ENCODE measurements at regions not wholly inside any gene's neighbourhood (a gene's known extent, or its start where the extent isn't known, plus 50 kb on each side); places are given as distances from the start of the nearest gene placed in this dataset.
"Not testable (repeated sequence)": the region's sequence is repeated elsewhere in the genome, so short reads cannot be mapped to it uniquely, and the experiment has no call there.

- DNase-seq (ENCODE audit: low read depth): no peak
Observed at GRCh38 chr4:174183259-174183658, 100.2 kb downstream of the FBXO8 start.

- no peak for DNase-seq (ENCODE audit: low read depth)
Observed at GRCh38 chr4:174181827-174182226, 101.6 kb downstream of the FBXO8 start.

- no peak for DNase-seq (ENCODE audit: low read depth)
Observed at GRCh38 chr4:174177536-174177935, 105.9 kb downstream of the FBXO8 start.

- DNase-seq (ENCODE audit: low read depth): not testable (repeated sequence)
Observed at GRCh38 chr4:174175836-174176235, 107.6 kb downstream of the FBXO8 start.

- no peak for DNase-seq (ENCODE audit: low read depth)
Observed at GRCh38 chr4:174173360-174173759, 110.1 kb downstream of the FBXO8 start.

- no peak for DNase-seq (ENCODE audit: low read depth)
Observed at GRCh38 chr4:174172274-174172673, 111.2 kb downstream of the FBXO8 start.

- DNase-seq (ENCODE audit: low read depth): no peak
Observed at GRCh38 chr4:174170906-174171305, 112.6 kb downstream of the FBXO8 start.

GRCh38 chr4:174170091-174170490 is 113.4 kb downstream of the FBXO8 start:
- no peak for DNase-seq (ENCODE audit: low read depth)

GRCh38 chr4:174157106-174157607 is 126.3 kb downstream of the FBXO8 start:
- no peak for DNase-seq (ENCODE audit: low read depth)

- DNase-seq (ENCODE audit: low read depth): peak; percentile 11
Observed at GRCh38 chr4:174156239-174156826, 127.1 kb downstream of the FBXO8 start.

GRCh38 chr4:174154215-174154854 is 129.1 kb downstream of the FBXO8 start:
- DNase-seq (ENCODE audit: low read depth): no peak

GRCh38 chr4:174152717-174153466 is 130.6 kb downstream of the FBXO8 start:
- DNase-seq (ENCODE audit: low read depth): no peak

GRCh38 chr4:174147863-174148262 is 135.6 kb downstream of the FBXO8 start:
- no peak for DNase-seq (ENCODE audit: low read depth)

GRCh38 chr4:174144106-174144505 is 139.4 kb downstream of the FBXO8 start:
- DNase-seq (ENCODE audit: low read depth): no peak

- DNase-seq (ENCODE audit: low read depth): no peak
Observed at GRCh38 chr4:174141876-174142275, 141.6 kb downstream of the FBXO8 start.

- DNase-seq (ENCODE audit: low read depth): no peak
Observed at GRCh38 chr4:174138616-174139015, 144.9 kb downstream of the FBXO8 start.

GRCh38 chr4:174137698-174138097 is 145.8 kb downstream of the FBXO8 start:
- no peak for DNase-seq (ENCODE audit: low read depth)

GRCh38 chr4:174135936-174136406 is 147.5 kb downstream of the FBXO8 start:
- DNase-seq (ENCODE audit: low read depth): no peak

- DNase-seq (ENCODE audit: low read depth): no peak
Observed at GRCh38 chr4:174135530-174135929, 147.9 kb downstream of the FBXO8 start.

GRCh38 chr4:174134361-174134760 is 149.1 kb downstream of the FBXO8 start:
- DNase-seq (ENCODE audit: low read depth): no peak

GRCh38 chr4:174133551-174133950 is 149.9 kb downstream of the FBXO8 start:
- DNase-seq (ENCODE audit: low read depth): no peak

- DNase-seq (ENCODE audit: low read depth): no peak
Observed at GRCh38 chr4:174131901-174132300, 151.6 kb downstream of the FBXO8 start.

- no peak for DNase-seq (ENCODE audit: low read depth)
Observed at GRCh38 chr4:174122705-174123104, 160.8 kb downstream of the FBXO8 start.

Data from forelimb muscle (tissue), 1 donor.